C4-2B (cell line): ENCODE measurements at regions not wholly inside any gene's neighbourhood (a gene's known extent, or its start where the extent isn't known, plus 50 kb on each side); places are given as distances from the start of the nearest gene placed in this dataset.

Experiments
- CTCF ChIP-seq: fragments of 450-650 bp; conservative IDR thresholded peaks from 2 replicates; pipeline ENCODE4 v1.5.1; 2017; ENCODE audit warnings: mild to moderate bottlenecking
- ZFX ChIP-seq: fragments of 450-650 bp; IDR thresholded peaks from 2 replicates; pipeline ENCODE4 v1.6.1; 2017

GRCh38 chr22:27597703-27598444 lies 203.7 kb downstream of the MN1 start:
- TF ChIP-seq CTCF (no peak), ZFX (no peak)
